ENCODE measurements at regions not wholly inside any gene's neighbourhood (a gene's known extent, or its start where the extent isn't known, plus 50 kb on each side); places are given as distances from the start of the nearest gene placed in this dataset.

DNA sequence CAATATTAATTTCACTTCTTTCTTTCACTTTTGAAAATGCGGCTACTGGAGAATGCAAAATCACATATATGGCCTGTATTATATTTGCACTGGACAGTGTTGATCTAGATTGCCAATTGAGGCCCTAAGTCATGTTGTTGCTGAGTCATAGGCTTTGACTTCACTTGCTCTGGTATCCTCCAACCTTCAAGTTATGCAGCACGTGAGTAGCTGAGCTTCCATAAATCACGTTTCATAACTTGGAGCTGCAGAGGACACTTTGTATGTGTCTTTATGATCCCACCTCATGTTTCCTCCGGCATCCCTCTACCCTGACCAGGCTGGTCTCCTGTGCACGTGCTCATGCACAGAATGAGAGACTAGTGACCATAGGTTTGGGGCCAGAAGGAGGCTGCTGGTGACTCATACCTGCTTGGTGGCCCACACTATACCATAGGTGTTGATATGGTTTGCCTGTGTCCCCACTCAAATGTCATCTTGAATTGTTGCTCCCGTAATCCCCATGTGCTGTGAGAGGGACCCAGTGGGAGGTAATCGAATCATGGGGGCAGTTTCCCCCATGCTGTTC, 103.0 kb upstream of the TSPAN2 start:
- Mint-ChIP-seq H3K27me3 (peaks cover 6% of the 10 kb centered on the region), H3K4me1 (no peaks in the 10 kb centered on the region), H3K9me3 (no peaks in the 10 kb centered on the region)

GRCh38 chr1:115191691-115192090, 102.4 kb upstream of the TSPAN2 start:
- no peaks in the 10 kb centered on the region for H3K36me3 Mint-ChIP-seq
- ATAC-seq (ENCODE audit: low read depth): no peak
- no peak for DNase-seq (ENCODE audit: low spot score in 2 of 2)
- H3K4me1 Mint-ChIP-seq: no peaks in the 10 kb centered on the region
- H3K4me3 Mint-ChIP-seq: no peak overlapping the region
- H3K27me3 Mint-ChIP-seq: peaks cover 6% of the 10 kb centered on the region
- H3K27ac Mint-ChIP-seq: no peak overlapping the region
- no peaks in the 10 kb centered on the region for H3K9me3 Mint-ChIP-seq

More for the DNA sequence above, 103.0 kb upstream of the TSPAN2 start:
- Mint-ChIP-seq H3K36me3 (no peaks in the 10 kb centered on the region), H3K27ac (no peak overlapping the region), H3K4me3 (no peak overlapping the region)
- ATAC-seq (ENCODE audit: low read depth) (no peak), DNase-seq (ENCODE audit: low spot score in 2 of 2) (no peak)

DNA sequence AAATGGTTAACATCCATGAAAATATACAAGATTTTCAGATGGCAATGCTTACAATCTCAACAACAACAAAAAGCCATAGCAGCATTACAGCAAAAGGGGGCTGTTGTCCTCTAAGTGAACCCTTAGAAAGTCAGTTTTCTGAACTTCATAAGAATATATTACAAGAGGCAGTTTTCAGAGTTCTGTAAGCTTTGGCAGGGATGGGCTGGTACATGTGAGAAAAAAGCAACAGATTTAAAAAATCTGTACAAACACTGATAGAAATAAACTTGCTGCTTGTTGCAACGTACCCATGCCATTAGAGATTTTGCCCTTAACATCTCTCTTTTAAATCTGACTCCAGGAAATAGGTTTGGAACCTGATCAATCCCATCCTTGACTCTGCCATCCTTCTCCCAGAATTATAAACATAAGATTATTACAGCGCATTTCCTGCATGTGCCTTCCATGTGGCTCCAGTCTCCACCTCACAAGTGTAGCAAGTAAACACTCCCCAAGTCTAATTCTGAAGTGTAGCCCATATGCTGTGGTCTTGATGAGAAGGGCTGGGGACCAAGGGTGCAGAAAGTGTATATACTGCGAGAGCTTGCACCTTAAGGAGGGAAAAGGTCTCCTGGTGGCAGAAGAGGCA, 101.4 kb upstream of the TSPAN2 start:
- ATAC-seq (ENCODE audit: low read depth): no peak

GRCh38 chr1:115189814-115190539, 100.7 kb upstream of the TSPAN2 start:
- H3K27ac Mint-ChIP-seq: no peak overlapping the region
- ATAC-seq (ENCODE audit: low read depth): no peak
- DNase-seq (ENCODE audit: low spot score in 2 of 2): no peak
- H3K27me3 Mint-ChIP-seq: peaks cover 6% of the 10 kb centered on the region
- no peaks in the 10 kb centered on the region for H3K9me3 Mint-ChIP-seq
- no peak overlapping the region for H3K4me3 Mint-ChIP-seq
- no peaks in the 10 kb centered on the region for H3K36me3 Mint-ChIP-seq
- no peaks in the 10 kb centered on the region for H3K4me1 Mint-ChIP-seq

More for the DNA sequence above, 101.4 kb upstream of the TSPAN2 start:
- Mint-ChIP-seq H3K36me3 (no peaks in the 10 kb centered on the region), H3K4me3 (no peak overlapping the region), H3K9me3 (no peaks in the 10 kb centered on the region), H3K27ac (no peak overlapping the region), H3K27me3 (peaks cover 6% of the 10 kb centered on the region), H3K4me1 (no peaks in the 10 kb centered on the region)
- no peak for DNase-seq (ENCODE audit: low spot score in 2 of 2)

- no peaks in the 10 kb centered on the region for H3K4me1 Mint-ChIP-seq
- H3K27me3 Mint-ChIP-seq: peaks cover 4% of the 10 kb centered on the region
- no peaks in the 10 kb centered on the region for H3K36me3 Mint-ChIP-seq
- no peak for DNase-seq (ENCODE audit: low spot score in 2 of 2)
- no peaks in the 10 kb centered on the region for H3K9me3 Mint-ChIP-seq
- no peak overlapping the region for H3K4me3 Mint-ChIP-seq
- ATAC-seq (ENCODE audit: low read depth): no peak
- no peak overlapping the region for H3K27ac Mint-ChIP-seq
These were observed 99.5 kb upstream of the TSPAN2 start for GRCh38 chr1:115188680-115189395.

DNA sequence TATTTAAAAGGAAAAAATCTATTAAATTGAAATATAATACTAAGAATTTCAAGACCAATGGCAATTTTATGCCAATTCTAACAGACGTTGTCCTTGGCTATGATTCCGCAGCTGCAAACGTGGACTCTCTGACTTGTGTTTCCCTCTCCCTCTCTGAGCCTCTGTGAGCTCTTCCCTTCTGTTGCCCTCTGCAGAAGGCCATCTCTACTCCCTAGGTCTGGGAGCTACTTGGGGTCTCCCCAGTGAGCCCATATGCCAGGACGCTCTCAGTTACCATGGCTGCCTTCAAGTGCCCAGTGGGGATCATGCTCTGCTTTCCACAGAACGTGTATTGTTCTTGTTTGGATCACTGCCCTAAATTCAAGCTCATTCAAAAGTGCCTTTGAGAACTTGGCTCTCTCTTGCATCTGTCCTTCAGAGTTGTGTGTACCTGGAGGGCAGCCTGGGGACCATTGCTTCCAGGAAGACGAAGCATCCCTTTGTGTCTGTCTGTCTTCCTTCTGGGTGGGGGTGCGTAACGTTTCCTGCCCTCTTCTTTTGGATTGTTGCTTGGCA, 97.5 kb upstream of the TSPAN2 start:
- H3K27me3 Mint-ChIP-seq: peaks cover 4% of the 10 kb centered on the region
- no peaks in the 10 kb centered on the region for H3K4me1 Mint-ChIP-seq
- H3K36me3 Mint-ChIP-seq: no peaks in the 10 kb centered on the region
- ATAC-seq (ENCODE audit: low read depth) (no peak), DNase-seq (ENCODE audit: low spot score in 2 of 2) (no peak)
- no peak overlapping the region for H3K27ac Mint-ChIP-seq
- no peak overlapping the region for H3K4me3 Mint-ChIP-seq
- H3K9me3 Mint-ChIP-seq: no peaks in the 10 kb centered on the region

- Mint-ChIP-seq H3K4me3 (no peak overlapping the region), H3K36me3 (no peaks in the 10 kb centered on the region), H3K27ac (no peak overlapping the region), H3K27me3 (peaks cover 5% of the 10 kb centered on the region), H3K9me3 (no peaks in the 10 kb centered on the region), H3K4me1 (no peaks in the 10 kb centered on the region)
- ATAC-seq (ENCODE audit: low read depth): no peak
- DNase-seq (ENCODE audit: low spot score in 2 of 2): no peak
These were observed 96.0 kb upstream of the TSPAN2 start for GRCh38 chr1:115185336-115185735.

GRCh38 chr1:115184951-115185331, 95.6 kb upstream of the TSPAN2 start:
- ATAC-seq (ENCODE audit: low read depth) (no peak), DNase-seq (ENCODE audit: low spot score in 2 of 2) (no peak)
- Mint-ChIP-seq H3K27ac (no peak overlapping the region), H3K4me1 (no peaks in the 10 kb centered on the region), H3K4me3 (no peak overlapping the region), H3K9me3 (no peaks in the 10 kb centered on the region), H3K27me3 (peaks cover 5% of the 10 kb centered on the region), H3K36me3 (no peaks in the 10 kb centered on the region)

- Mint-ChIP-seq H3K9me3 (no peaks in the 10 kb centered on the region), H3K27me3 (peaks cover 4% of the 10 kb centered on the region), H3K4me3 (no peak overlapping the region), H3K4me1 (no peaks in the 10 kb centered on the region), H3K36me3 (no peaks in the 10 kb centered on the region), H3K27ac (no peak overlapping the region)
- ATAC-seq (ENCODE audit: low read depth): no peak
- no peak for DNase-seq (ENCODE audit: low spot score in 2 of 2)
These were observed 95.1 kb upstream of the TSPAN2 start for GRCh38 chr1:115184260-115184950.

DNA sequence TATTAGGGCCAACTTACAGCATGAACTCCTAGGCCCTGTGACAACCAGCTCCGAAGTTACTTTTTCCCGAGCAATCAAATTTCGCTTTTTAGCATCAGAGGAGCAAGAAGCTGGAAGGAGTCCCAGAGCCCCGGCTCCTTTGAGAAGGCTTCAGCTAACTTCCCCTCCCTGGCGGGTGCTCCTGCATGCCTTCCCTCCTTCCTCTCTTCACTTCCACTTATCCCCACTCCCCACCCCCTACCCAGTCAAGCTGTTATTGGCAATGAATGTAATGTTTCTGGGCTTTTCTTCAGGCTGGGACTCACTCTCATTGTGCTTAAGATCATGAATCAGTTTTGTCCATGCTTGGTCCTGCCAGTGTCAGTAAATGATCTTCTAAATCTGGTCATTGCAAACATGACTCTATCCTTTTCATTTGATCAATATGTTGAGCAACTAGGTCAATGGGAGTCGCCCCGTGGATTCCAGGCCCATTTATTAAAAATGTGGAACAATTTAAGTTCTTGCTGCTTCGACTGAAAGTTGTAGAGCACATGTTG, 94.5 kb upstream of the TSPAN2 start:
- H3K27me3 Mint-ChIP-seq: peaks cover 6% of the 10 kb centered on the region
- no peak for DNase-seq (ENCODE audit: low spot score in 2 of 2)
- ATAC-seq (ENCODE audit: low read depth): no peak
- no peaks in the 10 kb centered on the region for H3K4me1 Mint-ChIP-seq
- no peaks in the 10 kb centered on the region for H3K36me3 Mint-ChIP-seq
- no peaks in the 10 kb centered on the region for H3K9me3 Mint-ChIP-seq
- H3K27ac Mint-ChIP-seq: no peak overlapping the region
- H3K4me3 Mint-ChIP-seq: no peak overlapping the region

DNA sequence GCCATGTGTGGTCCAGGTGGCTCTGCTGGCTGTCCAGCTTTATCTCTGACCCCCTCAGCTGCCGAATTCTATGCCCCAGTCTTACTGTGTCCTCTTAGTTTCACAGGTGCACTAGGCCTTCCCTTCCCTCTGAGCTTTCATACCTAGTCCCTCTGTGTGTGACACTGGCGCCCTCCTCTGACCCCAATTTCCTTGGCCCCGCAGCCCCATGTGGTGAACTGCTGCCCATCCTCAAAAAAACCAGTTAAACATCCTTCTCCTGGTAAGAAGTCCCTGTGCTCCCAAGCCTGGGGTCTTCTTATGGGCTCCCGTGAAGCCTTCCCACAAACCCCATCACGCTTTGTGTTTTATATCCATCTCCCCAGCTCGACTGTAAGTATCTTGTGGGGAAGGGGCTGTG, 93.9 kb upstream of the TSPAN2 start:
- no peaks in the 10 kb centered on the region for H3K36me3 Mint-ChIP-seq
- no peak for ATAC-seq (ENCODE audit: low read depth)
- H3K4me1 Mint-ChIP-seq: no peaks in the 10 kb centered on the region
- DNase-seq (ENCODE audit: low spot score in 2 of 2): no peak
- peaks cover 6% of the 10 kb centered on the region for H3K27me3 Mint-ChIP-seq
- no peak overlapping the region for H3K27ac Mint-ChIP-seq
- H3K4me3 Mint-ChIP-seq: no peak overlapping the region
- H3K9me3 Mint-ChIP-seq: no peaks in the 10 kb centered on the region

DNA sequence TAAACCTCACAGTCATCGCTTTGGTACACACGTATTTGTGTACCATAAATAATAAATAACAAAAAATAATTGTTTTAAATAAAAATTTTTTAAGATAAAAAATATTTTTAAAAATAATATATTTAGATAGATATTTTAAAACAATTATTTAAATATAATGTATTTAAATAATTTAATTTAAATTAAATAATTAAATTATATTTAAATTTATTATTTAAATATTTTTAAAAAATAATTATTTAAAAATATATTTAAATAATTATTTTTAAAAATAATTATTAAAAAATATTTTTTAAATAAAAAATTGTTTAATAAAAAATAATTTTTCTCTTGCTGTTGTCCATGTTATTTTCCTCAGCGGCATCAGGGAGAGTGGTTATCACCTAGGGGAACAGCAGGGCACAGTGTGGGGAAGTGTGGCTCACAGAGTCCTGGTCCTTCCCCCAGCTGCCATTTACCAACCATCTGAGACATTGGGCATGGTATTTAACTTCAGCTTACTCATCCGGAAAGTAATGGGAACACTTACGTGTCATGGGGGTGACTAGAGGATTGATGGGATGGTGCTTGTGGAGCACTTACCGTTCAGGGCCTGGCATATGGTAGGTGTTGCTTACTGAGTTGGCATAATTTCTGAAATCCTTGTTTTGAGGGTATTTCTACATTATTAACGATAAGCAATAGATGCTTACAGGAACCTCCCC, 92.9 kb upstream of the TSPAN2 start:
- H3K36me3 Mint-ChIP-seq: no peaks in the 10 kb centered on the region
- no peaks in the 10 kb centered on the region for H3K4me1 Mint-ChIP-seq
- H3K9me3 Mint-ChIP-seq: no peaks in the 10 kb centered on the region
- H3K27me3 Mint-ChIP-seq: peaks cover 3% of the 10 kb centered on the region
- no peak for ATAC-seq (ENCODE audit: low read depth)
- DNase-seq (ENCODE audit: low spot score in 2 of 2): no peak
- H3K27ac Mint-ChIP-seq: no peak overlapping the region
- H3K4me3 Mint-ChIP-seq: no peak overlapping the region

DNA sequence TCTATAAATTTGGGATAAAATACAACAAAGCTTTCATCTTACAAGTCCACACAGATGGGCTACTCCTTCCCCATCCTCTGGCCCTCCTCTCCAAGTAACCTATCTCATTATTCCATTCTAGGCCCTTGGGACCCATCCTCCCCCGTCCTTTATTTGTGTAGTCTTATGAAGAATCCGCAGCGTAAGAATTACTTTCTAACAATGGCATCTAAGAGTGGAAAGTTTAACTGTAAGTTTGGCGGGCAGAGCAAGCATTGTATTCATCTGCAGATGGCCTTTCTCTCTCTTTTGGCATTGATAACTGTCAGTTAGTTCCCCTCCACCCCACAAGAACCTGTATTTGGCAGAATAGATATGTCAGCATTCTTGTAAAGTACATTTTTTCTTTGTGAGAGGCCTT, 91.9 kb upstream of the TSPAN2 start:
- no peak for ATAC-seq (ENCODE audit: low read depth)
- Mint-ChIP-seq H3K27me3 (peaks cover 3% of the 10 kb centered on the region), H3K9me3 (no peaks in the 10 kb centered on the region), H3K27ac (no peak overlapping the region), H3K4me3 (no peak overlapping the region), H3K36me3 (no peaks in the 10 kb centered on the region), H3K4me1 (no peaks in the 10 kb centered on the region)
- DNase-seq (ENCODE audit: low spot score in 2 of 2): no peak

All from memory B cell (primary cell).